T-cell (primary cell): ENCODE measurements at regions not wholly inside any gene's neighbourhood (a gene's known extent, or its start where the extent isn't known, plus 50 kb on each side); places are given as distances from the start of the nearest gene placed in this dataset.
A peak's percentile ranks its signal among the peaks of the same experiment; 100 is the strongest.

Experiments used
- ATAC-seq, 4 experiments: fragments of 200-7000 bp in 3 of 4; fragments of 150-1000 bp in 1 of 4; cut with Tn5 transposase; replicated peaks in 1 of 4; 1 replicate in 3 of 4; 2 replicates in 1 of 4; pipeline ENCODE4 v1.10.0; 2021; ENCODE audit warnings: moderate library complexity in 3 of 4, mild to moderate bottlenecking in 2 of 4, moderate number of reproducible peaks in 1 of 4
- CTCF ChIA-PET, 2 donors: fragments of 300-600 bp; sonication (Branson Sonifier 250); formaldehyde crosslinking; loops; one replicate each; lab custom pipeline; 2022; ENCODE audit warnings: antibody characterized with exemption in 2 of 2; lab: Charles Lee
- POLR2A ChIA-PET, 2 donors: fragments of 300-600 bp; sonication (Branson Sonifier 250); formaldehyde crosslinking; loops; one replicate each; lab custom pipeline; 2022; ENCODE audit warnings: antibody characterized with exemption in 2 of 2; lab: Charles Lee
- DNase-seq, 35 experiments: peaks; one replicate each; pipeline versions ENCODE4 v3.0.0 to v3.0.0-alpha.2; 2013 to 2023
- H3K27ac ChIP-seq: one replicate; pipeline ENCODE4 v1.5.1; 2013; ENCODE audit warnings: low read length
- H3K27me3 ChIP-seq, 2 experiments: replicated peaks in 1 of 2; 1 replicate in 1 of 2; 2 replicates in 1 of 2; pipeline versions ENCODE4 v1.6.1 to v1.7.0; 2013; ENCODE audit warnings: low read length in 1 of 2, mixed read lengths in 1 of 2; ENCODE audit not compliant: control insufficient read depth in 2 of 2, insufficient read depth in 2 of 2; ENCODE audit errors: extremely low read depth in 1 of 2
- H3K36me3 ChIP-seq, 2 donors: 1 replicate in 1 of 2; 2 replicates in 1 of 2; pipeline versions ENCODE4 v1.6.1 to v1.7.0; 2013; ENCODE audit warnings: low read length in 1 of 2; ENCODE audit not compliant: control insufficient read depth in 2 of 2, insufficient read depth in 1 of 2; ENCODE audit errors: extremely low read depth in 1 of 2
- H3K4me1 ChIP-seq, 2 experiments: 1 replicate in 1 of 2; 2 replicates in 1 of 2; pipeline versions ENCODE4 v1.6.1 to v1.7.0; 2013; ENCODE audit warnings: low read length in 2 of 2, mixed read lengths in 1 of 2; ENCODE audit not compliant: insufficient read depth in 2 of 2, control insufficient read depth in 1 of 2; ENCODE audit errors: extremely low read depth in 1 of 2
- H3K4me3 ChIP-seq, 2 donors: 1 replicate in 1 of 2; 2 replicates in 1 of 2; pipeline versions ENCODE4 v1.5.1 to v1.7.0; 2013; ENCODE audit warnings: mild to moderate bottlenecking in 2 of 2, low read length in 1 of 2, moderate library complexity in 1 of 2; ENCODE audit not compliant: control insufficient read depth in 1 of 2; ENCODE audit errors: extremely low read depth in 1 of 2
- H3K9me3 ChIP-seq: 2 replicates; pipeline ENCODE4 v1.7.0; 2013
- H3K27ac Mint-ChIP-seq, 2 donors: one replicate each; pipeline ENCODE4 v1.8.0; 2020 to 2021; ENCODE audit warnings: mild to moderate bottlenecking in 2 of 2, mixed read lengths in 2 of 2
- H3K27me3 Mint-ChIP-seq, 2 donors: one replicate each; pipeline ENCODE4 v1.8.0; 2021 to 2022; ENCODE audit warnings: mixed read lengths in 2 of 2
- H3K36me3 Mint-ChIP-seq: one replicate; pipeline ENCODE4 v1.8.0; 2021; ENCODE audit warnings: mixed read lengths
- H3K4me1 Mint-ChIP-seq, 3 donors: one replicate each; pipeline ENCODE4 v1.8.0; 2020 to 2022; ENCODE audit warnings: mixed read lengths in 3 of 3, mild to moderate bottlenecking in 1 of 3
- H3K4me3 Mint-ChIP-seq, 3 donors: one replicate each; pipeline ENCODE4 v1.8.0; 2020 to 2022; ENCODE audit warnings: mild to moderate bottlenecking in 3 of 3, mixed read lengths in 3 of 3, moderate library complexity in 3 of 3
- H3K9me3 Mint-ChIP-seq, 3 donors: one replicate each; pipeline ENCODE4 v1.8.0; 2020 to 2022; ENCODE audit warnings: mixed read lengths in 3 of 3
- WGBS: methylation state at CpG from one replicate; pipeline ENCODE4 v1.1.5; 2013; ENCODE audit warnings: missing lambda C conversion rate; ENCODE audit not compliant: insufficient coverage; 5-methylcytosine and 5-hydroxymethylcytosine counted together

DNA sequence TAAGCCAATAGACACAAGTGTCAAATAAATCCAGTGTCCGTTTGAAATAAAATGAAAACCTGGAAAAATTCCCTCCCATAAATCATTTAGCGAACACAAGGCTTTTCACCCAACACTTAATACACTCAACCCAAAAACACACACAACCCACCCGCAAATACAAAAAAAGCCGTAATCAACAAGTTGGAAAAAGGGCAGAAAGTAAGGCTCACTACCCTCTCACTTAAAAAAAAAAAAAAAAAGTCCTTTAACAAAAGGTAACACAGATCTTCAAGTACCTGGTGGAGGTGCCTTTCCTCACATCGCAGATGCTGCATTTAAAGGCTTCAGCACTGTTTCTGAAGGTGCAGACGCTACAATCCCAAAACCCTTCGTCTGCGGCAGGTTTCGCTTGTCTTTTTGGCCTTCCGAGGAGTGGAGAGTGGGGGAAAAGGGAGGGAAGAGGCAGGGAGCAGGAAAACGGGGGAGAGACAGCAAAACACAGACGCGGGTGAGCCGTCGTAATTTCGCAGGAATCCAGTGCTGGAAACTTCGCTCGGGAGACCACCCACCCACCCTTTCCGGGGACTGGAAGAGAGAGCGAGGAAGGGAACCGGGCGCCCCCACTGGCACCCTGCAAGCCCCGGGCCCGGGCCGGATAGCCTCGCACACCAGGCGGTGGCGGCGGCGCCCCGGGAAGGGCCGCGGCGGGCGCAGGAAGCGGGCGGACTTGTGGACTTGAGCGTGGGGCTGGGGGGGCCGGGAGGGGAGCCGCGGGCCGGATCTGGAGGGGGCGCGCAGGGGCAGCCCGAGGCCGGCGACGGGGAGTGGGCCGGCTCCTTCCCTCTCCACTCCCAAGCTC is 401.8 kb downstream of the SHQ1 start, which contains the start of gene RYBP:
RYBP (minus strand) TSS at position 404 of the 841 bp plus-strand sequence.
- H3K4me3 ChIP-seq, result peak within 1 kb of the TSS; percentile 60 to 81
- H3K4me1 Mint-ChIP-seq, result peaks cover 47 to 51% (median 51%) of the 10 kb centered on the region in 3 donors
- H3K4me3 Mint-ChIP-seq, result peak within 1 kb of the TSS; percentile 88 to 100 (median 99)
- peak in 31 of 35 experiments; percentile 0 to 64 (median 21) for DNase-seq
- H3K9me3 Mint-ChIP-seq, result no peaks in the 10 kb centered on the region
- H3K27me3 ChIP-seq, result peaks cover 0 to 14% of the 10 kb centered on the region in 2 experiments
- WGBS, result 4% methylated on average over 25 of the region's 49 CpGs
- H3K27me3 Mint-ChIP-seq, result peaks cover 6 to 7% of the 10 kb centered on the region in 2 donors
- H3K36me3 ChIP-seq, result no peaks in the 10 kb centered on the region
- ATAC-seq, result peak; percentile 10 to 30 (median 16)
- H3K9me3 ChIP-seq, result no peaks in the 10 kb centered on the region
- H3K27ac Mint-ChIP-seq, result peak within 1 kb of the TSS; percentile 96 to 97
- H3K36me3 Mint-ChIP-seq, result peaks cover 14% of the 10 kb centered on the region
- H3K27ac ChIP-seq, result peak within 1 kb of the TSS; percentile 20
- ChIA-PET POLR2A (no interaction called here), CTCF (interaction anchor here in 1 of 2 donors (0.5 to 1.1 kb wide), 4 partner anchors 19 to 292 kb away, joined by 3 to 4 read pairs (median 4); no protein-coding TSS in a partner anchor)
- H3K4me1 ChIP-seq, result peaks cover 18 to 28% of the 10 kb centered on the region in 2 experiments

DNA sequence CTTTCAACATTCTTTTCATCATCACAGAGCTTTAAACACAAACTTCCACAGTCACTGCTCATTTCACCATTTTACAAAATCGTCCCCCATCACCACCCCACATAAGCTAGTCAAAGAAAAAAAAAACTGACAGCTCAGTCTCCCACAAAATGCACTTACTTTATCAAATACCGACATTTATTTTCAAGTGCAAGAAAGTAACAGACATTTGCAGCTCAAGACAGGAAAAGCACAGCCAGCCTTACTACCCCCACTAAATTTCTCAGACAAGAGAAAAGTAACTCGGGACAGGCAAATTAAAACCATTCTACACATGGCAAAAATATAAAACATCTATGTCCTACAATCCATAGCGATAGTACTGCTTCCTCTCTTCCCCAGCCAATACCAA is 402.4 kb downstream of the SHQ1 start:
- peak overlapping the region; percentile 60 to 81 for H3K4me3 ChIP-seq
- ATAC-seq (no peak), DNase-seq (peak in 1 of 35 experiments; percentile 15)
- H3K27ac ChIP-seq, result no peak overlapping the region
- Mint-ChIP-seq H3K36me3 (peaks cover 14% of the 10 kb centered on the region), H3K27ac (peak overlapping the region; percentile 96 to 97), H3K4me3 (peak overlapping the region; percentile 88 to 100 (median 99)), H3K9me3 (no peaks in the 10 kb centered on the region), H3K4me1 (peaks cover 54 to 57% (median 57%) of the 10 kb centered on the region in 3 donors), H3K27me3 (peaks cover 0 to 2% of the 10 kb centered on the region in 2 donors)
- ChIA-PET CTCF (interaction anchor here in 1 of 2 donors (0.7 to 1.1 kb wide), 3 partner anchors 18 to 718 kb away, joined by 3 to 4 read pairs (median 3); no protein-coding TSS in a partner anchor), POLR2A (no interaction called here)
- H3K27me3 ChIP-seq, result peaks cover 0 to 12% of the 10 kb centered on the region in 2 experiments
- H3K9me3 ChIP-seq, result no peaks in the 10 kb centered on the region
- H3K36me3 ChIP-seq, result no peaks in the 10 kb centered on the region
- 9% methylated on average over 4 of the region's 4 CpGs for WGBS
- peaks cover 18 to 28% of the 10 kb centered on the region in 2 experiments for H3K4me1 ChIP-seq

DNA sequence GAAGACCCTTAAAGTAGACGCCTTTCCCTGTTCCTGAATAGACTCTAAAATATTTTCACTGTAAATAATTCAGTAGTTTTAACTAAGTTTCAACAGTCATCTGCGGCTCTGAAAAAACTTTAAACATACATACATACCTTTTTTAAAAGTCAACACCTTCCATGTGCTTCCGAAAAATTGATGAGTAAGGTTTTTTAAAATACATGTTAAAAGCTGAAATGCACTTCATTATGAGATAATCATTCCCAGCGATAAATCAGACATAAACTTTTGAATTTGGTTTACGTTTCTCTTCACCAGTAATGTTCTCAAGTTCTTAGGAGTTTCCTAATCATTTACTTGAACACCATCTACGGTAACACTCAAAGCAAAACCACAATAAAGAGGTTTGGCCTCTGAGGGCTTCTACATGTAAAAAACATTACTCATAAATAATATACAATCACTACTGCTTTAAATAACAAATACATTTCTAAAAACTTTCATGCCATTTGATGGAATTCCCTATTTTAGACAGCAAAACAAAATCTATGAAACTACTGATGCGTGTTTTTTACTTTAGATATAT is 403.5 kb downstream of the SHQ1 start:
- Mint-ChIP-seq H3K36me3 (peaks cover 20% of the 10 kb centered on the region), H3K27ac (peak overlapping the region in 1 of 2 donors; percentile 58), H3K4me1 (peaks cover 64 to 68% (median 67%) of the 10 kb centered on the region in 3 donors), H3K27me3 (peaks cover 0 to 2% of the 10 kb centered on the region in 2 donors), H3K9me3 (no peaks in the 10 kb centered on the region), H3K4me3 (peak overlapping the region; percentile 88 to 100 (median 99))
- 7% methylated on average over 2 of the region's 7 CpGs for WGBS
- ATAC-seq (no peak), DNase-seq (peak in 1 of 35 experiments; percentile 54)
- peaks cover 22 to 33% of the 10 kb centered on the region in 2 experiments for H3K4me1 ChIP-seq
- peaks cover 0 to 12% of the 10 kb centered on the region in 2 experiments for H3K27me3 ChIP-seq
- no peak overlapping the region for H3K4me3 ChIP-seq
- POLR2A ChIA-PET, result interaction anchor here in 1 of 2 donors (0.6 kb wide), 1 partner anchor 469 kb away, joined by 3 read pairs; no protein-coding TSS in a partner anchor
- no peaks in the 10 kb centered on the region for H3K9me3 ChIP-seq
- H3K36me3 ChIP-seq, result peaks cover 0 to 4% of the 10 kb centered on the region in 2 donors
- CTCF ChIA-PET, result no interaction called here
- no peak overlapping the region for H3K27ac ChIP-seq

DNA sequence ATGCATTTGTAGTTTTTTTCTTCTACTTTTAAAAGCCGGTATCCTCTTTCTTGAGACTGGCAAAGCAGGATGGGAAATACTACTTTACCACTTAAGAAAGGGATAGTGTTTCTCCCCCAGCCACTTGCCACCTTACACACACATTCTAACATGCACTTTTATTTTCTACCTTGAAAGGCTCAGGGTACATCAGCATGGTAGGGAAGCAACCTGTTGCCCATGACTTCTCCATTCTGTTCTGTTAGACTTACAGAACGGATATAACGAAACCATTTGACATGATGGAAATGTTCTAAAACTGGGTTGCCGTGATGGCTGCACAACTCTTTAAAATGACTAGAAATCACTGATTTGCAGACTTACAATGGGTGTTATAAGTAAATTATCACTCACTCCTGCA is 405.5 kb downstream of the SHQ1 start:
- Mint-ChIP-seq H3K27me3 (no peaks in the 10 kb centered on the region), H3K27ac (peak overlapping the region in 1 of 2 donors; percentile 44), H3K4me1 (peaks cover 84 to 87% (median 86%) of the 10 kb centered on the region in 3 donors), H3K4me3 (peak overlapping the region in 2 of 3 donors; percentile 10 to 88), H3K36me3 (peaks cover 36% of the 10 kb centered on the region), H3K9me3 (no peaks in the 10 kb centered on the region)
- Histone ChIP-seq H3K27ac (no peak overlapping the region), H3K4me3 (no peak overlapping the region), H3K27me3 (peaks cover 0 to 3% of the 10 kb centered on the region in 2 experiments), H3K4me1 (peaks cover 19 to 36% of the 10 kb centered on the region in 2 experiments), H3K9me3 (no peaks in the 10 kb centered on the region), H3K36me3 (peaks cover 5 to 9% of the 10 kb centered on the region in 2 donors)
- ChIA-PET POLR2A (interaction anchor here (0.6 to 0.7 kb wide), 2 partner anchors 199 to 408 kb away, joined by 3 read pairs; no protein-coding TSS in a partner anchor), CTCF (interaction anchor here (0.6 to 1.7 kb wide), 4 partner anchors 16 to 572 kb away, joined by 3 to 4 read pairs (median 3); no protein-coding TSS in a partner anchor)
- no CpG with 5 or more reads among the region's 4 CpGs for WGBS
- no peak for ATAC-seq
- DNase-seq, result no peak

DNA sequence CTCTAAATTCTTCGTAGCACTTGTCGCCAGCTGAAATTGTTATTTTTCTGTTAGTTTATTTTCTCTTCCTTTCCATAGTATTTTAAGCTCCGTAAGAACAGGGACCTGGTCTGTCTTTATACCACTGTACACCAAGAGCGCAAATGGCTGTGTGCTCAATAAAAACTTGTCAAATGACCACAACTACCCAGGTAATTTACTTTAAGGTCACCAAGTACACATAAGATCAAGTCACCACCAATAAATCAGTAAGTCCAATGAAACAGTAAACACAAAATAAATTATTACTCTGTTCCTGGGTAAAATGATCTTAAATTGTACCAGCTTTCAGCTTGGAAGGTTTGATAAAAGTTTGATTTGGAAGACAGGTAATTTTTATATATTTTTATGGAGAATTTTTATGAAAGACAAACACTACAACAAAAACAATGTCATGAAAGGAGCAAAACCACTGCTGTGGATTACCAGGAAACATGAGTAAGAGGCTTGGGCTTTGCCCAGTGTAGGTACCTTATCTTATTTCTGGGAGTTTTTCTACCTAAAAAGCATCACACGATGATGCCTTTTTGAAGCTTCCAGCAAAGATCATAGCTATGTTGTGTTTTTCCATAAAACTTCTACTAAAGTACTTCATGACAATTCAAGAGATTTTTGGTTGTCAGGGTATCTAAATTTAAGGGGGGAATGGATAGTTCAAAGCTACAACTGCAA is 406.8 kb downstream of the SHQ1 start:
- Histone ChIP-seq H3K36me3 (peaks cover 5 to 9% of the 10 kb centered on the region in 2 donors), H3K4me3 (no peak overlapping the region), H3K4me1 (peaks cover 12 to 34% of the 10 kb centered on the region in 2 experiments), H3K27ac (no peak overlapping the region), H3K9me3 (no peaks in the 10 kb centered on the region), H3K27me3 (no peaks in the 10 kb centered on the region)
- DNase-seq (no peak), ATAC-seq (no peak)
- Mint-ChIP-seq H3K27ac (peak overlapping the region in 1 of 2 donors; percentile 40), H3K9me3 (no peaks in the 10 kb centered on the region), H3K27me3 (no peaks in the 10 kb centered on the region), H3K4me3 (peak overlapping the region in 1 of 3 donors; percentile 88), H3K36me3 (peaks cover 44% of the 10 kb centered on the region), H3K4me1 (peaks cover 91 to 97% (median 97%) of the 10 kb centered on the region in 3 donors)
- WGBS, result 100% methylated on average over 1 of the region's 5 CpGs
- ChIA-PET CTCF (interaction anchor here (0.7 to 1.7 kb wide), 2 partner anchors 16 to 50 kb away, joined by 3 to 4 read pairs; no protein-coding TSS in a partner anchor), POLR2A (interaction anchor here in 1 of 2 donors (0.6 kb wide), 1 partner anchor 1070 kb away, joined by 3 read pairs; no protein-coding TSS in a partner anchor)
